HCT116 (cell line): ENCODE measurements at regions not wholly inside any gene's neighbourhood (a gene's known extent, or its start where the extent isn't known, plus 50 kb on each side); places are given as distances from the start of the nearest gene placed in this dataset.

ENCODE experiments used
- ATAC-seq: fragments of 200-7000 bp; cut with Tn5 transposase; 2 replicates; pipeline ENCODE4 v1.9.1; 2020; ENCODE audit warnings: mild to moderate bottlenecking, moderate library complexity
- BruUV-seq: library from RNA; stranded (reverse); fragments of 400-500 nt; replicated peaks from 2 replicates; lab custom pipeline; 2021; lab: Mats Ljungman, UMichigan
- CTCF ChIA-PET: fragments of 300-600 bp; sonication (Branson Sonifier 250); formaldehyde crosslinking; loops from one replicate; lab custom pipeline; 2021; ENCODE audit warnings: antibody characterized with exemption; lab: Charles Lee
- POLR2A ChIA-PET: fragments of 300-600, 350-600 bp; sonication (Branson Sonifier 250); formaldehyde crosslinking; loops from one replicate; lab custom pipeline; 2021; ENCODE audit warnings: antibody characterized with exemption; lab: Charles Lee
- RAD21 ChIA-PET, 2 experiments: fragments of 300-600 bp; sonication (Branson Sonifier 250); formaldehyde crosslinking; loops; one replicate each; lab custom pipeline; 2023; ENCODE audit warnings: low total read pairs in 2 of 2; ENCODE audit not compliant: uncharacterized antibody in 2 of 2, unreplicated experiment in 2 of 2, low non-redundant PET in 1 of 2; lab: Charles Lee
- DNase-seq: peaks from one replicate; pipeline ENCODE4 v3.0.0-alpha.2; 2010; ENCODE audit warnings: low read depth, low spot score
- H2AFZ ChIP-seq: fragments of 200-600 bp; shearing (Covaris generic), sonication (generic); 2 replicates; pipeline ENCODE4 v1.6.1; 2017; ENCODE audit warnings: low read depth, mixed run types, mixed read lengths, antibody characterized with exemption, low read length; ENCODE audit not compliant: poor library complexity, severe bottlenecking
- H3K27ac ChIP-seq: 2 replicates; pipeline ENCODE4 v1.5.1; 2012; ENCODE audit warnings: low read depth, low read length
- H3K27me3 ChIP-seq: fragments of 200-600 bp; sonication (generic); 2 replicates; pipeline ENCODE4 v1.6.1; 2016; ENCODE audit warnings: mixed run types, low read length, mixed read lengths; ENCODE audit not compliant: insufficient read depth
- H3K36me3 ChIP-seq, 2 experiments: fragments of 200-500 bp in 1 of 2; fragments of 200-600 bp in 1 of 2; sonication (Bioruptor generic) in 1 of 2; sonication (generic) in 1 of 2; 2 replicates each; pipeline versions ENCODE4 v1.5.1 to v1.6.1; 2014 to 2016; ENCODE audit warnings: low read length in 2 of 2, inconsistent platforms in 1 of 2, mixed read lengths in 1 of 2, mixed run types in 1 of 2; ENCODE audit not compliant: insufficient read depth in 2 of 2, control insufficient read depth in 1 of 2
- H3K4me1 ChIP-seq, 2 experiments: fragments of 200-600 bp in 1 of 2; sonication (generic) in 1 of 2; 2 replicates each; pipeline versions ENCODE4 v1.5.1 to v1.6.1; 2012 to 2017; ENCODE audit warnings: low read length in 2 of 2, inconsistent platforms in 1 of 2, mild to moderate bottlenecking in 1 of 2, mixed read lengths in 1 of 2, mixed run types in 1 of 2, moderate library complexity in 1 of 2; ENCODE audit not compliant: insufficient read depth in 2 of 2, control insufficient read depth in 1 of 2
- H3K4me2 ChIP-seq: fragments of 200-600 bp; sonication (generic); 2 replicates; pipeline ENCODE4 v1.6.1; 2017; ENCODE audit warnings: mixed run types, low read length, mixed read lengths
- H3K4me3 ChIP-seq, 2 experiments: fragments of 200-600 bp in 1 of 2; sonication (generic) in 1 of 2; replicated peaks in 1 of 2; 2 replicates each; pipeline ENCODE4 v1.5.1; 2011 to 2016; ENCODE audit warnings: low read length in 2 of 2, control low read depth in 1 of 2, low read depth in 1 of 2, mild to moderate bottlenecking in 1 of 2, mixed read lengths in 1 of 2, mixed run types in 1 of 2
- H3K79me2 ChIP-seq: fragments of 200-600 bp; sonication (generic); 2 replicates; pipeline ENCODE4 v1.6.1; 2017; ENCODE audit warnings: mild to moderate bottlenecking, mixed run types, low read length, moderate library complexity, mixed read lengths; ENCODE audit not compliant: insufficient read depth
- H3K9ac ChIP-seq: fragments of 200-600 bp; sonication (generic); 2 replicates; pipeline ENCODE4 v1.6.1; 2016; ENCODE audit warnings: low read length, mixed read lengths
- H3K9me2 ChIP-seq: fragments of 200-600 bp; sonication (generic), shearing (Covaris generic); 2 replicates; pipeline ENCODE4 v1.6.1; 2017; ENCODE audit warnings: mixed run types, mild to moderate bottlenecking, moderate library complexity; ENCODE audit not compliant: insufficient read depth
- H3K9me3 ChIP-seq, 2 experiments: fragments of 200-500 bp in 1 of 2; fragments of 200-600 bp in 1 of 2; sonication (Bioruptor generic) in 1 of 2; sonication (generic) in 1 of 2; 2 replicates each; pipeline ENCODE4 v1.6.1; 2014 to 2017; ENCODE audit warnings: low read length in 2 of 2, mixed read lengths in 2 of 2, inconsistent platforms in 1 of 2, low read depth in 1 of 2, mild to moderate bottlenecking in 1 of 2, mixed run types in 1 of 2, moderate library complexity in 1 of 2; ENCODE audit not compliant: control insufficient read depth in 1 of 2, insufficient read depth in 1 of 2
- H4K20me1 ChIP-seq: fragments of 200-600 bp; sonication (generic), shearing (Covaris generic); 2 replicates; pipeline ENCODE4 v1.6.1; 2017; ENCODE audit warnings: mixed run types, mild to moderate bottlenecking, moderate library complexity; ENCODE audit not compliant: insufficient read depth
- ATF3 ChIP-seq: IDR thresholded peaks from 2 replicates; pipeline ENCODE4 v1.6.1; 2012
- CBX3 ChIP-seq: IDR thresholded peaks from 2 replicates; pipeline ENCODE4 v1.6.1; 2012; ENCODE audit warnings: low read depth
- CEBPB ChIP-seq: IDR thresholded peaks from 2 replicates; pipeline ENCODE4 v1.6.1; 2012; ENCODE audit warnings: low read depth
- EZH2 ChIP-seq: fragments of 200-600 bp; sonication (generic); IDR thresholded peaks from 2 replicates; pipeline ENCODE4 v1.6.1; 2017; ENCODE audit warnings: antibody characterized with exemption, mixed run types
- FOSL1 ChIP-seq: IDR thresholded peaks from 2 replicates; pipeline ENCODE4 v1.6.1; 2012; ENCODE audit warnings: low read depth
- JUND ChIP-seq: IDR thresholded peaks from 2 replicates; pipeline ENCODE4 v1.6.1; 2012
- MAX ChIP-seq: IDR thresholded peaks from 2 replicates; pipeline ENCODE4 v1.6.1; 2012
- POLR2AphosphoS5 ChIP-seq: IDR thresholded peaks from 2 replicates; pipeline ENCODE4 v1.6.1; 2011; ENCODE audit warnings: mild to moderate bottlenecking, low read depth, low read length, moderate library complexity
- REST ChIP-seq: IDR thresholded peaks from 2 replicates; pipeline ENCODE4 v1.6.1; 2012; ENCODE audit warnings: low read depth
- SIN3A ChIP-seq: IDR thresholded peaks from 2 replicates; pipeline ENCODE4 v1.6.1; 2012; ENCODE audit warnings: low read depth
- SRF ChIP-seq: IDR thresholded peaks from 2 replicates; pipeline ENCODE4 v1.6.1; 2012; ENCODE audit warnings: low read depth
- YY1 ChIP-seq: IDR thresholded peaks from 2 replicates; pipeline ENCODE4 v1.6.1; 2011; ENCODE audit warnings: low read length, low read depth, moderate library complexity, mild to moderate bottlenecking; ENCODE audit not compliant: insufficient replicate concordance; ENCODE audit errors: extremely low read depth
- ZBTB33 ChIP-seq: IDR thresholded peaks from 2 replicates; pipeline ENCODE4 v1.6.1; 2011; ENCODE audit warnings: mild to moderate bottlenecking, low read length, moderate library complexity; ENCODE audit not compliant: insufficient replicate concordance; ENCODE audit errors: extremely low read depth
- ZFX ChIP-seq: fragments of 450-650 bp; IDR thresholded peaks from 2 replicates; pipeline ENCODE4 v1.6.1; 2017
- intact Hi-C: fragments of 100-400 bp; cut with micrococcal nuclease; formaldehyde crosslinking; loops from 2 replicates; pipeline ENCODE4 v1.10.0; 2022

GRCh38 chrX:44415639-44416386 is 72.3 kb upstream of the EFHC2 start:
- peak; percentile 67 for ATAC-seq
- Histone ChIP-seq H3K9me3 (no peaks in the 10 kb centered on the region), H3K27me3 (no peaks in the 10 kb centered on the region), H2AFZ (no peak overlapping the region), H3K9me2 (no peaks in the 10 kb centered on the region), H3K36me3 (no peaks in the 10 kb centered on the region), H3K27ac (no peak overlapping the region), H4K20me1 (no peaks in the 10 kb centered on the region), H3K4me3 (no peak overlapping the region), H3K4me2 (no peak overlapping the region), H3K4me1 (peaks cover 0 to 6% of the 10 kb centered on the region in 2 experiments; a peak in 1 of 4 replicates), H3K79me2 (no peaks in the 10 kb centered on the region), H3K9ac (no peak overlapping the region)
- no peak for TF ChIP-seq CBX3
- no peak for TF ChIP-seq JUND
- no peak for TF ChIP-seq MAX
- no peak for TF ChIP-seq ZFX
- TF ChIP-seq ATF3, result no peak
- TF ChIP-seq EZH2, result no peak
- TF ChIP-seq ZBTB33, result no peak
- no peak for TF ChIP-seq CEBPB
- TF ChIP-seq SIN3A, result no peak
- TF ChIP-seq FOSL1, result no peak
- TF ChIP-seq SRF, result no peak
- no peak for TF ChIP-seq POLR2AphosphoS5
- no peak for TF ChIP-seq REST
- no peak for TF ChIP-seq YY1
- ChIA-PET RAD21 (no interaction called here), POLR2A (no interaction called here), CTCF (no interaction called here)
- intact Hi-C loops, result no loop called here
- DNase-seq, result no peak
- BruUV-seq, result no TSS peak
